ENCODE measurements at regions not wholly inside any gene's neighbourhood (a gene's known extent, or its start where the extent isn't known, plus 50 kb on each side); places are given as distances from the start of the nearest gene placed in this dataset.
"Not testable (repeated sequence)": the region's sequence is repeated elsewhere in the genome, so short reads cannot be mapped to it uniquely, and the experiment has no call there.

DNA sequence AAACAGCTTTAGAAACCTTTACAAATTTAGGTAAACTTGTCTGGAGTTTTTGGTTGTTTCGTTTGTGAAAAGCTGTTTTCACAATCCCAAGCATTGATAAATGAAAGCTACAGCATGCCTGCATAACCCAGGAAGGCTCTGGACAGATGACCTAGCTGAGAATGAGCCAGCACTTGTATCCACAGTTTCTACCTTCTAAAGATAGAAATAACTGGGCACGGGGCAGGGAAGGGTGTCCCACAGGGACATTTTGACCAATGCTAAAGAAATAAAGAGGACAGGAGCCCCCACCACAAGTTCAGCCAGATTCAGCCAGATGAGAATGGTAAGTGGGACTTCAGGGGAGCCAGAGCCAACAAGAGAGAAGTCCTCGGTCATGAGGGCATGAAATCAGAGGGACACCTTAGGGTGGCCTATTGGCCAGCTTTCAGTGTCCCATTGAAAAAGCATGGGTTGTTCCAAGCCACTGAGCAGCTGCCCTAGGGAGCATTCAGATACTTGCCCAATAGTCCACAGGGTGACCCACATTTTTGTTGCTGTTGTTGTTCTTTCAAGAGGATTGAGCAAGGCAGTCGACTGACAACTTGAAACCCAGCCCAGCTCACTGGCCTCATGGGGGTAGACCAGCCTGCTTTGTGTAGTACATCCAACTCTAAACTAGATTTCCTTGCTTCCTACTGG is 140.3 kb upstream of the NUDT4 start:
- DNase-seq (ENCODE audit: low spot score, unreplicated experiment): no peak
- peaks cover 20% of the 10 kb centered on the region for H3K9me3 Mint-ChIP-seq (ENCODE audit: low read depth)
- no peak overlapping the region for H3K4me3 Mint-ChIP-seq (ENCODE audit: low read depth)
- H3K27me3 Mint-ChIP-seq: no peaks in the 10 kb centered on the region
- H3K4me1 Mint-ChIP-seq (ENCODE audit: low read depth): peaks cover 12% of the 10 kb centered on the region
- TF ChIP-seq, protein P1, sequence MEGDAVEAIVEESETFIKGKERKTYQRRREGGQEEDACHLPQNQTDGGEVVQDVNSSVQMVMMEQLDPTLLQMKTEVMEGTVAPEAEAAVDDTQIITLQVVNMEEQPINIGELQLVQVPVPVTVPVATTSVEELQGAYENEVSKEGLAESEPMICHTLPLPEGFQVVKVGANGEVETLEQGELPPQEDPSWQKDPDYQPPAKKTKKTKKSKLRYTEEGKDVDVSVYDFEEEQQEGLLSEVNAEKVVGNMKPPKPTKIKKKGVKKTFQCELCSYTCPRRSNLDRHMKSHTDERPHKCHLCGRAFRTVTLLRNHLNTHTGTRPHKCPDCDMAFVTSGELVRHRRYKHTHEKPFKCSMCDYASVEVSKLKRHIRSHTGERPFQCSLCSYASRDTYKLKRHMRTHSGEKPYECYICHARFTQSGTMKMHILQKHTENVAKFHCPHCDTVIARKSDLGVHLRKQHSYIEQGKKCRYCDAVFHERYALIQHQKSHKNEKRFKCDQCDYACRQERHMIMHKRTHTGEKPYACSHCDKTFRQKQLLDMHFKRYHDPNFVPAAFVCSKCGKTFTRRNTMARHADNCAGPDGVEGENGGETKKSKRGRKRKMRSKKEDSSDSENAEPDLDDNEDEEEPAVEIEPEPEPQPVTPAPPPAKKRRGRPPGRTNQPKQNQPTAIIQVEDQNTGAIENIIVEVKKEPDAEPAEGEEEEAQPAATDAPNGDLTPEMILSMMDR (IDR thresholded peaks at IDR 0.05; ENCODE audit: unreplicated experiment): no peak
- H3K36me3 Mint-ChIP-seq (ENCODE audit: insufficient read depth): peaks cover 6% of the 10 kb centered on the region
- no peak overlapping the region for H3K27ac Mint-ChIP-seq

DNA sequence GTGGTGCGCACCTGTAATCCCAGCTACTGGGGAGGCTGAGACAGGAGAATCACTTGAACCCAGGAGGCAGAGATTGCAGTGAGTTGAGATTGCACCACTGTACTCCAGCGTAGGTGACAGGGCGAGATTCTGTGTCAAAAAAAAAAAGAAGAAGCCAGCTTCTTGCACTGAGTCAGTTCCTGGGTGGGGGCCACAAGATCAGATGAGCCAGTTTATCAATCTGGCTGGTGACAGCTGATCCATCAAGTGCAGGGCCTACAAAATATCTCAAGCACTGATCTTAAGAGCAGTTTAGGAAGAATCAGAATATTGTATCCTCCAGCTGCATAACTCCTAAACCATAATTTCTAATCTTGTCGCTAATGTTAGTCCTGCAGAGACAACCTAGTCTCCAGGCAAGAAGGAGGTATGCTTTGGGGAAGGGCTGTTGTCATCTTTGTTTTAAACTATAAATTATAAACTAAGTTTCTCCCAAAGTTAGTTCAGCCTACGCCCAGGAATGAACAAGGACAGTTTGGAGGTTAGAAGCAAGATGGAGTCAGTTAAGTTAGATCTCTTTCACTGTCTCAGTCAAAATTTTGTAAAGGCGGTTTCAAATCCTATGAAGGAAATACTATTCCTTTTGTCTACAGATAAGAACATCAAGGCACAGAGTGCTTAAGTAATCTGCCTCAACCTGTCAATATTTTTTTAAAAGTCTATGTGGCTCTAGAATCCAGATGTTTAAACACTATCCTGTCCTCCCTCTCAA is 139.0 kb upstream of the NUDT4 start:
- Mint-ChIP-seq H3K9me3 (ENCODE audit: low read depth) (peaks cover 20% of the 10 kb centered on the region), H3K4me1 (ENCODE audit: low read depth) (peaks cover 12% of the 10 kb centered on the region)
- not testable (repeated sequence) for H3K4me3 Mint-ChIP-seq (ENCODE audit: low read depth); DNase-seq (ENCODE audit: low spot score, unreplicated experiment); H3K27ac Mint-ChIP-seq; H3K27me3 Mint-ChIP-seq; H3K36me3 Mint-ChIP-seq (ENCODE audit: insufficient read depth)

- H3K36me3 Mint-ChIP-seq (ENCODE audit: insufficient read depth); H3K4me1 Mint-ChIP-seq (ENCODE audit: low read depth); H3K27me3 Mint-ChIP-seq; H3K27ac Mint-ChIP-seq; DNase-seq (ENCODE audit: low spot score, unreplicated experiment); H3K4me3 Mint-ChIP-seq (ENCODE audit: low read depth): not testable (repeated sequence)
- H3K9me3 Mint-ChIP-seq (ENCODE audit: low read depth): peaks cover 20% of the 10 kb centered on the region
Measured at GRCh38 chr12:93239789-93240188, 137.9 kb upstream of the NUDT4 start.

- H3K4me3 Mint-ChIP-seq (ENCODE audit: low read depth): no peak overlapping the region
- TF ChIP-seq, protein P1 (IDR thresholded peaks at IDR 0.05; ENCODE audit: unreplicated experiment): no peak
- no peaks in the 10 kb centered on the region for H3K4me1 Mint-ChIP-seq (ENCODE audit: low read depth)
- H3K9me3 Mint-ChIP-seq (ENCODE audit: low read depth): peaks cover 16% of the 10 kb centered on the region
- H3K27me3 Mint-ChIP-seq: no peaks in the 10 kb centered on the region
- peaks cover 2% of the 10 kb centered on the region for H3K36me3 Mint-ChIP-seq (ENCODE audit: insufficient read depth)
- no peak overlapping the region for H3K27ac Mint-ChIP-seq
- DNase-seq (ENCODE audit: low spot score, unreplicated experiment): no peak
Measured at GRCh38 chr12:93242154-93242972, 135.4 kb upstream of the NUDT4 start.

GRCh38 chr12:93243382-93243688 is 134.4 kb upstream of the NUDT4 start:
- Mint-ChIP-seq H3K4me1 (ENCODE audit: low read depth) (no peaks in the 10 kb centered on the region), H3K27me3 (no peaks in the 10 kb centered on the region), H3K9me3 (ENCODE audit: low read depth) (peaks cover 12% of the 10 kb centered on the region), H3K36me3 (ENCODE audit: insufficient read depth) (peaks cover 2% of the 10 kb centered on the region), H3K27ac (no peak overlapping the region), H3K4me3 (ENCODE audit: low read depth) (no peak overlapping the region)
- no peak for DNase-seq (ENCODE audit: low spot score, unreplicated experiment)
- TF ChIP-seq, protein P1 (IDR thresholded peaks at IDR 0.05; ENCODE audit: unreplicated experiment): no peak

All from progenitor cell of endocrine pancreas (in vitro differentiated cells).